RWPE2 (cell line): ENCODE measurements at regions not wholly inside any gene's neighbourhood (a gene's known extent, or its start where the extent isn't known, plus 50 kb on each side); places are given as distances from the start of the nearest gene placed in this dataset.

Experiments used
- ATAC-seq: fragments of 200-7000 bp; cut with Tn5 transposase; 3 replicates; pipeline ENCODE4 v1.9.1; 2021; ENCODE audit warnings: low read depth
- DNase-seq: peaks from one replicate; pipeline ENCODE4 v3.0.0-alpha.2; 2020; ENCODE audit warnings: low spot score
- H3K27ac ChIP-seq: fragments of 450-650 bp; 2 replicates; pipeline ENCODE4 v1.5.1; 2017; ENCODE audit warnings: mild to moderate bottlenecking; ENCODE audit not compliant: poor library complexity, severe bottlenecking
- H3K27me3 ChIP-seq: fragments of 250-450 bp; sonication (Bioruptor Pico); 2 replicates; pipeline ENCODE4 v1.5.1; 2021; ENCODE audit warnings: mild to moderate bottlenecking, moderate library complexity; ENCODE audit not compliant: insufficient read depth, poor library complexity, severe bottlenecking
- H3K36me3 ChIP-seq: fragments of 250-450 bp; sonication (Bioruptor Pico); 2 replicates; pipeline ENCODE4 v1.5.1; 2020; ENCODE audit warnings: low read depth, mild to moderate bottlenecking, moderate library complexity
- H3K4me1 ChIP-seq: fragments of 250-450 bp; sonication (Bioruptor Pico); 2 replicates; pipeline ENCODE4 v1.5.1; 2021; ENCODE audit warnings: mild to moderate bottlenecking, moderate library complexity; ENCODE audit not compliant: insufficient read depth, poor library complexity, severe bottlenecking
- H3K4me3 ChIP-seq: fragments of 250-450 bp; sonication (Bioruptor Pico); 2 replicates; pipeline ENCODE4 v1.5.1; 2021; ENCODE audit warnings: mild to moderate bottlenecking, moderate library complexity; ENCODE audit not compliant: severe bottlenecking
- H3K9me3 ChIP-seq: fragments of 250-450 bp; sonication (Bioruptor Pico); 2 replicates; pipeline ENCODE4 v1.5.1; 2021; ENCODE audit warnings: mild to moderate bottlenecking, moderate library complexity; ENCODE audit not compliant: severe bottlenecking
- CTCF ChIP-seq: fragments of 450-650 bp; IDR thresholded peaks from one replicate; pipeline ENCODE4 v1.5.1; 2017; ENCODE audit warnings: mild to moderate bottlenecking, moderate library complexity; ENCODE audit not compliant: poor library complexity, severe bottlenecking

DNA sequence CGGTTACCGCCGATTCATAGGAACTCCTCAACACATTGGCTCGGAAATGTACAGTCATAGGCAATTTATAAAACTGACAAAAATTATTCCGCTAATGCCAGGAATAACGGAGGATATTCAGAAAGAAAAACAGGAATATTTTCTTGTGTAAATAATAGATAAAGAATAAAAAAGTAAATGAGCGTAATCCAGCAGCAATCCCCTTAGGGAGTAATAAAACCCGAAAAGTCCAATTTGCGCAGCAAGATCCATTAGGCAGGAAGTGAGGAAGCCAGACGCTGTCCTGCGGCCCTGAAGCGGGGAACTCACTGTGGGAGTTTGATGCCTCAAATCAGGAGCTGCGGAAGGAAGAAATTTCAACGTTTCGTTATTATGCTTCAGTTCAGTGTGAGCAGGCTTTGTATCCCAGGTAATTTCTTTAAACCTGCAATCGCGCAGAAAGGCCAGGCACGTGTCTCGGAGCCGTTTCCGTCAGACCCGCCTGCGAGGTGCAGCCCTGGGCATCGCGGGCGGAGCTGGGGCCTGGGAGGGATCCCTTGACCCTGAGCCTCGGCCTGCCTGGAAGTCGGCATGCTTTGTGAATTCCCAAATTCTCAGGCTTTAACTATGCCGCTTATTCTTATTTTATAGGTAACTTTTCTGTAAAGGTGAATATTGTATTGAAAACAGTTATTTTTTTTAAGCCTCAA lies 180.9 kb upstream of the ALKAL2 start:
- Histone ChIP-seq H3K27me3 (peaks cover 3% of the 10 kb centered on the region), H3K4me3 (no peak overlapping the region), H3K9me3 (peaks cover 4% of the 10 kb centered on the region), H3K4me1 (no peaks in the 10 kb centered on the region), H3K27ac (no peak overlapping the region), H3K36me3 (no peaks in the 10 kb centered on the region)
- DNase-seq (no peak), ATAC-seq (no peak)
- TF ChIP-seq CTCF, result no peak

DNA sequence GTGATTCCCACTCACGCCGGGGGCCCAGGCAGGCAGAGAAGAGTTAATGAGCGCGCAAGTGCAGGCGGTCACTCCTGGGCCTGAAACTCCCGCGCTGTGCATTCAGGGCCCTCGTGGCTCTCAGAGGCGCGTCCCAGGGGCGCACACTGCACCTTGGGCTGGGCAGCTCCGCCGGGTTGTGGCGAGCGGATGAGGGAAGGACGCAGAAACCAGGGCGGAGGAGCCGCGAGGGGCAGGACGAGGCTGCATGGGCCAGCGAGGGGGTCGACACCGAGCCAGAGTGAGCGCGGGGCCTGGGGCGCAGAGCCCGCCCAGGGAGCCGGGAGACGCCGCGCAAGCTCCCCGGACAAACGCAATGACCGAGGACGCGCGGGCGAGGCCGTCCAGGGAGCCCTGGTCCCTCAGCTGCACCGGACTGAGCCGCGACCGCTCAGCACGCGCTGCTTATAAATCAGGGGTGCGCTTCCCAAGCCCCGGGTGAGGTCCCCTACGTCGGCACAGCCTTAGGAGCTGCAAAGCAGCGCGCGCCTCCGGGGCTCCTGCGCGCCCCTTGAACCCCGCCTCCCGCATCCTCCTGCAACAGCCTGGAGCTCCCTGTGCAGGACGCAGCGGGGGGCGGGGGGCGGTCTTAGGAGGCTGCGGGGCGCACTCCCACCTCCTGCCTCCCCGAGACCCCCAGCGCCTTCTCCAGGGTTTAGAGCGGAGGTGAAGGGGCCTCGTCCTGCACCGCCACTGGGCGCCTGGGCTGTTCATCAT lies 180.2 kb upstream of the ALKAL2 start:
- Histone ChIP-seq H3K36me3 (no peaks in the 10 kb centered on the region), H3K4me3 (no peak overlapping the region), H3K9me3 (peaks cover 2% of the 10 kb centered on the region), H3K4me1 (no peaks in the 10 kb centered on the region), H3K27ac (no peak overlapping the region), H3K27me3 (peaks cover 3% of the 10 kb centered on the region)
- DNase-seq, result no peak
- TF ChIP-seq CTCF, result no peak
- peak; percentile 67 for ATAC-seq

DNA sequence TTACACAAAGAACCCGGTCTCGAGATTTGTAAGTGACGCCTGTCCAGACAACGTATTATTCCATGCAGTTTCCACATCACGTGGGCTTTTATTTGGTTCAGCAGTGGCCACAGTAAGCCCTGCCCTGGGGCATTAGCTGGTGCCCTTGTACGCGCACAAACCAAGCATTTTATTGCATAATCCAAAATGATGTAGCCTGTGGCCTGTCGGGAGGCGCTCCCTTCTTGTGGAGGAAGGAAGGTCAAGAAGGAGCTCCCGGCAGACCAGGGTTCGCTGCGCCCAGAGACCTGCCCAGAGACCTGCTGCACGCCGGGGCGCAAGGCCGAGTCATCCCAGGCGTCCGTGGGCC lies 179.6 kb upstream of the ALKAL2 start:
- Histone ChIP-seq H3K9me3 (peaks cover 2% of the 10 kb centered on the region), H3K36me3 (no peaks in the 10 kb centered on the region), H3K27ac (no peak overlapping the region), H3K27me3 (peaks cover 3% of the 10 kb centered on the region), H3K4me1 (no peaks in the 10 kb centered on the region), H3K4me3 (no peak overlapping the region)
- peak; percentile 79 for ATAC-seq
- DNase-seq, result no peak
- no peak for TF ChIP-seq CTCF

GRCh38 chr2:467101-467500 lies 179.2 kb upstream of the ALKAL2 start:
- DNase-seq, result no peak
- Histone ChIP-seq H3K27ac (no peak overlapping the region), H3K9me3 (peaks cover 2% of the 10 kb centered on the region), H3K4me1 (no peaks in the 10 kb centered on the region), H3K4me3 (no peak overlapping the region), H3K27me3 (peaks cover 3% of the 10 kb centered on the region), H3K36me3 (no peaks in the 10 kb centered on the region)
- no peak for TF ChIP-seq CTCF
- no peak for ATAC-seq
